GM12891 (cell line): ENCODE measurements at regions not wholly inside any gene's neighbourhood (a gene's known extent, or its start where the extent isn't known, plus 50 kb on each side); places are given as distances from the start of the nearest gene placed in this dataset.

Experiments used
- POLR2A ChIP-seq: IDR thresholded peaks from 2 replicates; pipeline ENCODE4 v1.6.1; 2011; ENCODE audit warnings: low read depth, low read length, control low read depth
- POLR2AphosphoS5 ChIP-seq: IDR thresholded peaks from 2 replicates; pipeline ENCODE4 v1.6.1; 2011; ENCODE audit warnings: low read depth, low read length, control low read depth

DNA sequence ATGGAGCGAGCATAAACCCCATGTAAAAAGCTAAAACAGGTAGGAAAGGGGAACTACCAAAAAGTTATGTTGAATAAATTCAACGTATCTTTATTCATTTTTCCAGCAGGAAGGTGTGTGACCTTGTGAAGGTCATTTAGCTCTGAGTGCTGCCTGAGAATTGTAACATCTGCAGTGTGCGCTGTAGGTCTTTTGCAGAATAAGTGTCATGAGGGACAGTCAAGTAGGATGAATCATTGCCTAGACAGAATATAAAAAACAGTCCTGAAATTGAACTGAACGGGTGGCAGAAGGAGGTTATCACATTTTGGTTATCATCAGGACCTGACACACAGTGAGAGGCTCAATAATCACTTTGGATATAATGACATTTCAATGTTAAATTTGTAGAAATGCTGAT is 334.8 kb upstream of the NOVA1 start:
- TF ChIP-seq POLR2A, result no peak
- TF ChIP-seq POLR2AphosphoS5, result no peak
